A549 (cell line): ENCODE measurements at regions not wholly inside any gene's neighbourhood (a gene's known extent, or its start where the extent isn't known, plus 50 kb on each side); places are given as distances from the start of the nearest gene placed in this dataset.

Source experiments
- BHLHE40 ChIP-seq: IDR thresholded peaks from 2 replicates; pipeline ENCODE4 v1.6.1; 2012; ENCODE audit warnings: low read depth, low read length, inconsistent platforms
- E2F6 ChIP-seq: IDR thresholded peaks from 2 replicates; pipeline ENCODE4 v1.6.1; 2012; ENCODE audit warnings: low read depth, borderline replicate concordance
- FOSL2 ChIP-seq, 2 experiments: fragments of 450-650 bp in 1 of 2; fragments of >200 bp in 1 of 2; sonication (Bioruptor Twin) in 1 of 2; formaldehyde crosslinking; IDR thresholded peaks; 2 replicates each; pipeline versions ENCODE4 v1.5.0 to v1.6.1; 2016 to 2020; ENCODE audit warnings: mild to moderate bottlenecking in 1 of 2, moderate library complexity in 1 of 2
- HDAC2 ChIP-seq: fragments of 200-600 bp; sonication (generic); IDR thresholded peaks from 2 replicates; pipeline ENCODE4 v1.6.1; 2016
- HOXA7 ChIP-seq: fragments of 250-450 bp; sonication (Bioruptor Pico); IDR thresholded peaks from 2 replicates; pipeline ENCODE4 v1.5.0; 2020; ENCODE audit warnings: mild to moderate bottlenecking, moderate library complexity
- HOXB13 ChIP-seq: fragments of 250-450 bp; sonication (Bioruptor Pico); IDR thresholded peaks from 2 replicates; pipeline ENCODE4 v1.5.0; 2020; ENCODE audit warnings: low read depth, mild to moderate bottlenecking, moderate library complexity
- HOXB5 ChIP-seq: fragments of 250-450 bp; sonication (Bioruptor Pico); IDR thresholded peaks from 2 replicates; pipeline ENCODE4 v1.5.0; 2020; ENCODE audit warnings: mild to moderate bottlenecking, moderate library complexity
- JUN ChIP-seq, 2 experiments: fragments of >200 bp; sonication (Bioruptor Twin); formaldehyde crosslinking; IDR thresholded peaks; 2 replicates in 1 of 2; 3 replicates in 1 of 2; pipeline ENCODE4 v1.6.1; 2016 to 2017
- PBX3 ChIP-seq: IDR thresholded peaks from 2 replicates; pipeline ENCODE4 v1.6.1; 2012
- RNF2 ChIP-seq: fragments of 200-600 bp; sonication (generic); IDR thresholded peaks from 2 replicates; pipeline ENCODE4 v1.6.1; 2016; ENCODE audit warnings: low read depth, mild to moderate bottlenecking, antibody characterized with exemption, moderate library complexity, borderline replicate concordance
- SMC3 ChIP-seq: fragments of >200 bp; sonication (Bioruptor Twin); formaldehyde crosslinking; IDR thresholded peaks from 3 replicates; pipeline ENCODE4 v1.6.1; 2018; ENCODE audit warnings: inconsistent platforms
- ZFP36 ChIP-seq: fragments of 450-650 bp; IDR thresholded peaks from 2 replicates; pipeline ENCODE4 v1.6.1; 2014; ENCODE audit warnings: borderline replicate concordance; ENCODE audit not compliant: partially characterized antibody
- TF ChIP-seq, protein P1 (sequence below): fragments of >200 bp; sonication (Bioruptor Twin); formaldehyde crosslinking; IDR thresholded peaks from 3 replicates; pipeline ENCODE4 v1.5.1; 2016

- TF ChIP-seq HOXA7 (CRISPR knock-in tag) (no peak), FOSL2 (IDR thresholded peaks at IDR 0.05) (no peak), FOSL2 (CRISPR knock-in tag; IDR thresholded peaks at IDR 0.05) (no peak), RNF2 (no peak), E2F6 (no peak), HOXB5 (CRISPR knock-in tag) (no peak), JUN (IDR thresholded peaks at IDR 0.05) (no peak), HDAC2 (no peak), PBX3 (no peak), HOXB13 (no peak), SMC3 (no peak), BHLHE40 (no peak), ZFP36 (no peak)
- TF ChIP-seq, protein P1, sequence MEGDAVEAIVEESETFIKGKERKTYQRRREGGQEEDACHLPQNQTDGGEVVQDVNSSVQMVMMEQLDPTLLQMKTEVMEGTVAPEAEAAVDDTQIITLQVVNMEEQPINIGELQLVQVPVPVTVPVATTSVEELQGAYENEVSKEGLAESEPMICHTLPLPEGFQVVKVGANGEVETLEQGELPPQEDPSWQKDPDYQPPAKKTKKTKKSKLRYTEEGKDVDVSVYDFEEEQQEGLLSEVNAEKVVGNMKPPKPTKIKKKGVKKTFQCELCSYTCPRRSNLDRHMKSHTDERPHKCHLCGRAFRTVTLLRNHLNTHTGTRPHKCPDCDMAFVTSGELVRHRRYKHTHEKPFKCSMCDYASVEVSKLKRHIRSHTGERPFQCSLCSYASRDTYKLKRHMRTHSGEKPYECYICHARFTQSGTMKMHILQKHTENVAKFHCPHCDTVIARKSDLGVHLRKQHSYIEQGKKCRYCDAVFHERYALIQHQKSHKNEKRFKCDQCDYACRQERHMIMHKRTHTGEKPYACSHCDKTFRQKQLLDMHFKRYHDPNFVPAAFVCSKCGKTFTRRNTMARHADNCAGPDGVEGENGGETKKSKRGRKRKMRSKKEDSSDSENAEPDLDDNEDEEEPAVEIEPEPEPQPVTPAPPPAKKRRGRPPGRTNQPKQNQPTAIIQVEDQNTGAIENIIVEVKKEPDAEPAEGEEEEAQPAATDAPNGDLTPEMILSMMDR = no peak
Measured at GRCh38 chr9:28206280-28206679, 633.0 kb upstream of the C9orf72 start.
